Ishikawa (cell line): ENCODE measurements at regions not wholly inside any gene's neighbourhood (a gene's known extent, or its start where the extent isn't known, plus 50 kb on each side); places are given as distances from the start of the nearest gene placed in this dataset.

ENCODE experiments used
- CEBPB ChIP-seq: IDR thresholded peaks from 2 replicates; pipeline ENCODE4 v1.6.1; 2012
- CREB1 ChIP-seq: IDR thresholded peaks from 2 replicates; pipeline ENCODE4 v1.6.1; 2012; ENCODE audit warnings: low read depth
- EGR1 ChIP-seq: IDR thresholded peaks from 2 replicates; pipeline ENCODE4 v1.6.1; 2012
- EP300 ChIP-seq: IDR thresholded peaks from 2 replicates; pipeline ENCODE4 v1.6.1; 2012; ENCODE audit warnings: borderline replicate concordance
- FOXM1 ChIP-seq: IDR thresholded peaks from 2 replicates; pipeline ENCODE4 v1.6.1; 2012; ENCODE audit warnings: low read depth, borderline replicate concordance
- MAX ChIP-seq: IDR thresholded peaks from 2 replicates; pipeline ENCODE4 v1.6.1; 2012
- NFIC ChIP-seq: IDR thresholded peaks from 2 replicates; pipeline ENCODE4 v1.6.1; 2012
- RAD21 ChIP-seq: IDR thresholded peaks from 2 replicates; pipeline ENCODE4 v1.6.1; 2012; ENCODE audit warnings: low read depth
- REST ChIP-seq: IDR thresholded peaks from 2 replicates; pipeline ENCODE4 v1.6.1; 2012; ENCODE audit warnings: low read depth, mild to moderate bottlenecking
- TAF1 ChIP-seq: IDR thresholded peaks from 2 replicates; pipeline ENCODE4 v1.6.1; 2012; ENCODE audit warnings: low read depth, mild to moderate bottlenecking
- TCF12 ChIP-seq: IDR thresholded peaks from 2 replicates; pipeline ENCODE4 v1.6.1; 2012; ENCODE audit warnings: low read depth
- TEAD4 ChIP-seq: IDR thresholded peaks from 2 replicates; pipeline ENCODE4 v1.6.1; 2012
- YY1 ChIP-seq: IDR thresholded peaks from 2 replicates; pipeline ENCODE4 v1.6.1; 2012; ENCODE audit warnings: low read depth
- ZBTB7A ChIP-seq: IDR thresholded peaks from 2 replicates; pipeline ENCODE4 v1.6.1; 2012; ENCODE audit warnings: low read depth
- TF ChIP-seq, protein P1 (sequence below): IDR thresholded peaks from 2 replicates; pipeline ENCODE4 v1.6.1; 2012

DNA sequence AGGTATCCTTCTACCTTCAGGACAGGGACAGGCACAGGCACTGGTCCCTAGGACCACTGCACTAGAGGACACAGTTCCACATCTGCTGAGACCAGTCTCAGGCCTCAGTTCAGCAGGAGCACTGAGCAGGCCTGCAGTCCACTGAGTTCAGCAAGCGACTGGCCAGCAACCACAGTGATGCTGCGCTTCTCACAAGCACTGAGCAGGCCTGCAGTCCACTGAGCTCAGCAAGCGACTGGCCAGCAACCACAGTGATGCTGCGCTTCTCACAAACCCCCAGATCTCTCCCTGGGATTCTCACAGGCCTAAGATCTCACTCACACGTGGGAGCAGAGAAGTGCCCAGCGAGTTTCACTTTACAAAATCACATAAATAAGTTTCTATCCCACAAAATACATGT lies 140.6 kb downstream of the IRS2 start:
- TF ChIP-seq EGR1: no peak
- TF ChIP-seq TAF1: no peak
- TF ChIP-seq REST: no peak
- TF ChIP-seq ZBTB7A: no peak
- no peak for TF ChIP-seq TEAD4
- no peak for TF ChIP-seq YY1
- TF ChIP-seq FOXM1: no peak
- no peak for TF ChIP-seq CREB1
- TF ChIP-seq NFIC: no peak
- TF ChIP-seq, protein P1, sequence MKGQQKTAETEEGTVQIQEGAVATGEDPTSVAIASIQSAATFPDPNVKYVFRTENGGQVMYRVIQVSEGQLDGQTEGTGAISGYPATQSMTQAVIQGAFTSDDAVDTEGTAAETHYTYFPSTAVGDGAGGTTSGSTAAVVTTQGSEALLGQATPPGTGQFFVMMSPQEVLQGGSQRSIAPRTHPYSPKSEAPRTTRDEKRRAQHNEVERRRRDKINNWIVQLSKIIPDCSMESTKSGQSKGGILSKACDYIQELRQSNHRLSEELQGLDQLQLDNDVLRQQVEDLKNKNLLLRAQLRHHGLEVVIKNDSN: no peak
- no peak for TF ChIP-seq EP300
- no peak for TF ChIP-seq CEBPB
- TF ChIP-seq MAX: no peak

DNA sequence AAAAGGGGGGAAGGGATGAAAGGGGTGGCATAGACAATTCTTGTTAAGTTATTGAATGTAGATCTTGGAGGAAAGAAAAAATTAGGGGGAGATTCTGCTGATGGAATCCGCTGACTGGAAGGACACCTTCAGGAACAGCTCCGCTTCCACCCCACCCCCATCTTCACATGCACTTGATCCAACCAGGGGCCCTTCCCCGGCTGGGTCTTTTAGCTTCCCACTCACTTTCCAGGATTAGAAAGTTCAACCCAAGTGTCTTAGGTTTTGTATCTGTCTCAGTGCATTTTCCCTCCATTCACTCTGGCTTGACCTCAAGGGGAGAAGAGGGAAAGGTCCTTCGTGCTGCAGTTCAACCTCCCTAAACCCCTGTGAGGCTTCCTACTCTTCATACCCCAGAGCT lies 141.4 kb downstream of the IRS2 start:
- TF ChIP-seq RAD21 (no peak), CEBPB (no peak), TCF12 (no peak), MAX (no peak), EP300 (no peak), REST (no peak)

GRCh38 chr13:109644069-109644750 lies 142.2 kb downstream of the IRS2 start:
- no peak for TF ChIP-seq NFIC

DNA sequence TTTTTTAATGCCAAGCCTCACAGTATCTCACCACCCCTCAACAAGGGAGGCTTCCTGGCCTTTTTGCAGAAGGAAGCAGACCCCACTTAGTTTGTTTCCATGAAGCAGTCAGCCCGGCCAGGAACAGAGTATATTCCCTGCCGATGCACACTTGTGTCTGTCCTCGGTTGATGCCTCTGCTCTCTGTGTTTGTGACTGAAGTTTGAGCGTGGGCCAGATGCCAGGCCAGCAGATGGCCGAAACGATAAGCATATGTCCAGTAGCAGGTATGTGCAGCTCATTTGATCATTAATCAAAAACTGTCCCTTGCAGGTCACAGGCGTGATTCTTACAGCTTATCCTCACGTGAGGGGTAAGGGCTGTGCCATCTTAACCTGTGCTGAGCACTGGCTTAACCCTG lies 144.0 kb downstream of the IRS2 start:
- TF ChIP-seq ZBTB7A (no peak), TEAD4 (no peak), FOXM1 (no peak), TCF12 (no peak), EGR1 (no peak), CEBPB (no peak), EP300 (no peak), TAF1 (no peak), REST (no peak), YY1 (no peak), NFIC (no peak), CREB1 (no peak), MAX (no peak), RAD21 (no peak)
- TF ChIP-seq, protein P1: no peak

DNA sequence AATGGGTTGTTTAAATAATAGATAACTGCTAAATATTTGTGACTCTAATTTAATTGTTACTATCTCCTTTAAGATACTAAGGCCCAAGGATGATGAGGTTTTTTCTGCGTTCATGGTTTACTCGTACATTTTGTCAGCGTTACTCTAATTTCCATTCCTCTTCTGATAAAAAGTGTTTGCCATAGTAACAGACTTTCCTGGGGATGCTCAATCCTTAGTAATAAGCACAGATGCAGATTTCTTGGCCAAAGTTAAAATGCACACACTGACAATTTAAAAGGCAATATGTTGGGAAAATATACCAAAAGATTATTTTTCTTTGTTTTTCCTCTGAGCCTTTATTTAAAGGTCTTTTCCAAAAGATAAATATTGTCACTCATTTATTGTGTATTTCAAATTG lies 149.6 kb downstream of the IRS2 start:
- TF ChIP-seq CEBPB (no peak), ZBTB7A (no peak), RAD21 (no peak), TEAD4 (no peak), NFIC (no peak), TCF12 (no peak), EP300 (no peak), YY1 (no peak), CREB1 (no peak), REST (no peak), TAF1 (no peak), EGR1 (no peak), MAX (no peak), FOXM1 (no peak)
- TF ChIP-seq, protein P1: no peak
